ENCODE measurements at regions not wholly inside any gene's neighbourhood (a gene's known extent, or its start where the extent isn't known, plus 50 kb on each side); places are given as distances from the start of the nearest gene placed in this dataset.
"Not testable (repeated sequence)": the region's sequence is repeated elsewhere in the genome, so short reads cannot be mapped to it uniquely, and the experiment has no call there.

GRCh38 chr3:178345944-178346343 lies 190.3 kb upstream of the KCNMB2 start:
- DNase-seq (ENCODE audit: low spot score) (no peak), ATAC-seq (ENCODE audit: low FRiP score) (no peak)
- TF ChIP-seq CTCF (IDR thresholded peaks at IDR 0.05): no peak

DNA sequence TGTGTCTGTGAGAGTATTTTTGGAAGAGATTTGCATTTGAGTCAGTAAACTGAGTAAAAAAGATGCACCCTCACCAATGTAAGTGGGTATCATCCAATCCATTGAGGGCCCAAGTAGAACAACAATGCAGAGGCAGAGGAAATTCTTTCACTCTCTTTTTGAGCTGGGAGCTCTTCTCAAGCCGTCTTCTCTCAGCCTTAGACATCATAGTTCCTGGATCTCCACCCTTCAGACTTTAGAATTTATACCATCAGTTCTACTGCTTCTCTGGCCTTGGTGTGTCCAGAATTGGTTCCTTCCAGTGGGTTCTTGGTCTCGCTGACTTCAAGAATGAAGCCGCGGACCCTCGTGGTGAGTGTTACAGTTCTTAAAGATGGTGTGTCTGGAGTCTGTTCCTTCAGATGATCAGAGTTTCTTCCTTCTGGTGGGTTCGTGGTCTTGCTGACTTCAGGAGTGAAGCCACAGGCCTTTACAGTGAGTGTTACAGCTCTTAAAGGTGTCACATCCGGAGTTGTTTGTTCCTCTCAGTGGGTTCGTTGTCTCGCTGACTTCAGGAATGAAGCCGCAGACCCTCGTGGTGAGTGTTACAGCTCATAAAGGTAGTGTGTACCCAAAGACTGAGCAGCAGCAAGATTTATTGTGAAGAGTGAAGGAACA lies 187.5 kb upstream of the KCNMB2 start:
- ATAC-seq (ENCODE audit: low FRiP score); DNase-seq (ENCODE audit: low spot score): not testable (repeated sequence)

DNA sequence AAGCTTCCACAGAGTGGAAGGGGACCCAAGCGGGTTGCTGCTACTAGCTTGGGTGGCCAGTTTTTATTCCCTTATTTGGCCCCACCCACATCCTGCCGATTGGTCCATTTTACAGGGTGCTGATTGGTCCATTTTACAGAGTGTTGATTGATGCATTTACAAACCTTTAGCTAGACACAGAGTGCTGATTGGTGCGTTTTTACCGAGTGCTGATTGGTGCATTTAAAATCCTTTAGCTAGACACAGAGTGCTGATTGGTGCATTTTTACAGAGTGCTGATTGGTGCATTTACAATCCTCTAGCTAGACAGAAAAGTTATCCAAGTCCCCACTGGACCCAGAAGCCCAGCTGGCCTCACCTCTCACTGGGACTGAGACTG lies 187.0 kb upstream of the KCNMB2 start:
- not testable (repeated sequence) for DNase-seq (ENCODE audit: low spot score); ATAC-seq (ENCODE audit: low FRiP score)

GRCh38 chr3:178350763-178351162 lies 185.5 kb upstream of the KCNMB2 start:
- ATAC-seq (ENCODE audit: low FRiP score): peak; percentile 76
- no peak for DNase-seq (ENCODE audit: low spot score)
- no peak for TF ChIP-seq CTCF (IDR thresholded peaks at IDR 0.05)

DNA sequence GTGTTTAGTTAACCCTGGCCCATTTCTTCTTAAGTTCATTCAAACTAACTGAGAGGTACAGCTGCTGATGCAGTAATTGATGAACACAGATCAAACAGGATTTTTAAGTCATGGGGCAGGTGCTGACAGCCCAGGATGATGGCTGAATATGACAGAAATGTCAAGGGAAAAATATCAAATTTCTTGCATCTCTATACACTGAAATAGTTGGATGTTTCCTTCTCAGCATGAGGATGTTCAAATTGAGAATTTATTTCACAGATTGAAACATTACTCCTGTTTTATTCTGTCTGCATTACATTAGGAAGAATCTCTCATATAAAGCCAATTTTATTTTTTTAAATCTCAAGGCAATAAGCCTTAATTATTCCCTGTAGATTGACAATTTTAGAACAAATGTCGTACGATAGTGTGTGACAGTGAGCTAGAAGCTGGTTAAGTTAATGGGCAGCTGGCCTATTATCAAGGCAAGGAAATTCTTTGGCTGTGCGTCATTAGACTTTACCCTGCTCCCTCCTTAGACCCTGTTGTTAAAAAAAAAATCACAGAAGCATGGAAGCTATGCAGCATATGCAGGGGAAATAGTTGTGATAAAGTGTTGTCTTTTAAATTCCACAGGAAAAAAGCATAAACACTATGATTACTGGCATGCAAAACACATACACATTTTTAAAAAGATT lies 183.8 kb upstream of the KCNMB2 start:
- DNase-seq (ENCODE audit: low spot score) (no peak), ATAC-seq (ENCODE audit: low FRiP score) (peak; percentile 83)
- TF ChIP-seq CTCF (IDR thresholded peaks at IDR 0.05): no peak

DNA sequence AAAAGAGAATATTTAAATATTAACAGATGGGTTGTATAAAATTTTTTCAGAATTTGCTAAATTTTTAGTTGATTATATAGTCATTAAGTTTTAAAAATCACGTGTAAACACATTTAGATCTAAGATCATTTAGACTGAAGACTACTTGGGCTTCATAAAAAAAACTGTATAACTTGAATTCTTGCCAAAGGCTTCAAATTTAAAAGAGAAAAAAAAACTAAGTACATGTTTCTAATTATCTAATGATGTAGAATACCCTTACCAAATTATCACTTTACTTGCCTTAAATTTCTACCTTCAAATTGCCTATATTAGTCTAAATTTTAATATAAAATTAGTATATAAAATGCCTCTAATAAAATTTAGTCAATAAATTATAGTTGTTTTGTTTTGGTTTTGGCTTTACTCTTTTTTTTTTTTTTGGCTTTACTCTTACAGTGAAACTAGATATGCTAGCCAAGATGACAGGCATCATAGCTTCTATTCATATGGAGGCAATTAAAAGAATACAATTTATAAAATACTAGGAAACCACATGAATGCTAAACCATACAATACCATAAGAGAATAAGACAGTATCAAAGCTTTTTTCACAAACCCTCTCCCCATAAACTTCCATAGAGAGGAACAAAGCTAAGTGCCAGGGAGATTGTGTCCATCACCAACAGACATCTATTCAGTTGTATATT lies 183.1 kb upstream of the KCNMB2 start:
- TF ChIP-seq CTCF (IDR thresholded peaks at IDR 0.05): no peak
- ATAC-seq (ENCODE audit: low FRiP score): no peak
- no peak for DNase-seq (ENCODE audit: low spot score)

DNA sequence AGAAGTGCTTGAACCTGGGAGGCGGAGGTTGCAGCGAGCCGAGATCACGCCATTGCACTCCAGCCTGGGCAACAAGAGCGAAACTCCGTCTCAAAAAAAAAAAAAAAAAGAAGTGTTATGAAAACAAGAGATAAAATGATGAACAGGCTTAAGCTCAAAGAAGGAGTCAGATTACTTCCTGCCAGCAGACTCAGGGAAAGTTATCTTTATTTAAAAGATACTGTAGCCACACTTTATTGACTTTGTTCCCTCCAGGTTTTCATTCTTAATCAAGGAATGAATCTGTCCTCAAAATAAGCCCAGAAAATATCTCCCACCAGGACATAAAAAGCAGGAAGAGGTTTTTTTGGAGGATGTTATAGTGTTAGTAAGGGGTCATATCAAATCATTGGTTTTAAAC lies 176.5 kb upstream of the KCNMB2 start:
- TF ChIP-seq CTCF (IDR thresholded peaks at IDR 0.05): no peak
- no peak for ATAC-seq (ENCODE audit: low FRiP score)
- DNase-seq (ENCODE audit: low spot score): no peak

- DNase-seq (ENCODE audit: low spot score); ATAC-seq (ENCODE audit: low FRiP score): not testable (repeated sequence)
Observed at GRCh38 chr3:178363048-178363447, 173.2 kb upstream of the KCNMB2 start.

Data from omental fat pad (tissue), 3 donors.